Neuronal stem cell (in vitro differentiated cells): ENCODE measurements at regions not wholly inside any gene's neighbourhood (a gene's known extent, or its start where the extent isn't known, plus 50 kb on each side); places are given as distances from the start of the nearest gene placed in this dataset.

Experiments
- DNase-seq: peaks from one replicate; pipeline ENCODE4 v3.0.0-alpha.2; 2013; ENCODE audit warnings: low spot score
- H2AFZ ChIP-seq: one replicate; pipeline ENCODE4 v1.6.1; 2013; ENCODE audit warnings: mild to moderate bottlenecking, low read length, inconsistent platforms
- H2AK5ac ChIP-seq: 2 replicates; pipeline ENCODE4 v1.6.1; 2013; ENCODE audit warnings: low read depth, mild to moderate bottlenecking, inconsistent platforms, low read length, moderate library complexity, mixed read lengths
- H2BK120ac ChIP-seq: 2 replicates; pipeline ENCODE4 v1.6.1; 2013; ENCODE audit warnings: low read depth, mild to moderate bottlenecking, inconsistent platforms, low read length, moderate library complexity, mixed read lengths
- H2BK12ac ChIP-seq: one replicate; pipeline ENCODE4 v1.6.1; 2013; ENCODE audit warnings: low read length, inconsistent platforms
- H2BK15ac ChIP-seq: 2 replicates; pipeline ENCODE4 v1.6.1; 2013; ENCODE audit warnings: mild to moderate bottlenecking, low read length, inconsistent platforms, mixed read lengths
- H2BK5ac ChIP-seq: one replicate; pipeline ENCODE4 v1.6.1; 2013; ENCODE audit warnings: inconsistent platforms, mild to moderate bottlenecking, low read length, moderate library complexity
- H3K14ac ChIP-seq: one replicate; pipeline ENCODE4 v1.6.1; 2013; ENCODE audit warnings: low read length, inconsistent platforms
- H3K18ac ChIP-seq: 2 replicates; pipeline ENCODE4 v1.6.1; 2013; ENCODE audit warnings: low read length, inconsistent platforms
- H3K23ac ChIP-seq: 2 replicates; pipeline ENCODE4 v1.6.1; 2013; ENCODE audit warnings: low read depth, mild to moderate bottlenecking, mixed read lengths, low read length, inconsistent platforms; ENCODE audit not compliant: poor library complexity
- H3K27ac ChIP-seq: replicated peaks from 3 replicates; pipeline ENCODE4 v1.5.1; 2013; ENCODE audit warnings: low read length, inconsistent platforms
- H3K27me3 ChIP-seq, 3 experiments: 2 replicates each; pipeline ENCODE4 v1.6.1; 2013; ENCODE audit warnings: low read length in 3 of 3, mild to moderate bottlenecking in 2 of 3, inconsistent platforms in 1 of 3, low read depth in 1 of 3, mixed read lengths in 1 of 3, moderate library complexity in 1 of 3; ENCODE audit not compliant: control insufficient read depth in 3 of 3, insufficient read depth in 3 of 3
- H3K36me3 ChIP-seq, 2 donors: replicated peaks in 1 of 2; 2 replicates each; pipeline ENCODE4 v1.6.1; 2013; ENCODE audit warnings: low read length in 2 of 2; ENCODE audit not compliant: control insufficient read depth in 2 of 2, insufficient read depth in 2 of 2
- H3K4ac ChIP-seq: 2 replicates; pipeline ENCODE4 v1.6.1; 2013; ENCODE audit warnings: inconsistent platforms, mild to moderate bottlenecking, low read length, moderate library complexity
- H3K4me1 ChIP-seq, 2 donors: 1 replicate in 1 of 2; 2 replicates in 1 of 2; pipeline ENCODE4 v1.6.1; 2013; ENCODE audit warnings: low read length in 2 of 2, low read depth in 1 of 2; ENCODE audit not compliant: control insufficient read depth in 2 of 2, insufficient read depth in 1 of 2
- H3K4me2 ChIP-seq: one replicate; pipeline ENCODE4 v1.6.1; 2013; ENCODE audit warnings: mild to moderate bottlenecking, low read length, inconsistent platforms; ENCODE audit not compliant: insufficient read depth, poor library complexity, severe bottlenecking
- H3K4me3 ChIP-seq, 2 donors: 2 replicates each; pipeline ENCODE4 v1.5.1; 2013; ENCODE audit warnings: low read length in 2 of 2, mild to moderate bottlenecking in 2 of 2, inconsistent platforms in 1 of 2, moderate library complexity in 1 of 2
- H3K79me1 ChIP-seq: one replicate; pipeline ENCODE4 v1.6.1; 2013; ENCODE audit warnings: low read depth, mild to moderate bottlenecking, inconsistent platforms, low read length, moderate library complexity
- H3K9ac ChIP-seq: one replicate; pipeline ENCODE4 v1.6.1; 2013; ENCODE audit warnings: mild to moderate bottlenecking, low read depth, low read length, inconsistent platforms; ENCODE audit not compliant: poor library complexity
- H3K9me3 ChIP-seq, 2 donors: replicated peaks in 1 of 2; 2 replicates each; pipeline versions ENCODE3 to v1.6.1; 2013; ENCODE audit warnings: low read length in 2 of 2, mild to moderate bottlenecking in 2 of 2, inconsistent platforms in 1 of 2, low read depth in 1 of 2, mixed read lengths in 1 of 2, moderate library complexity in 1 of 2; ENCODE audit not compliant: control insufficient read depth in 2 of 2, insufficient read depth in 1 of 2
- H4K8ac ChIP-seq: one replicate; pipeline ENCODE4 v1.6.1; 2013; ENCODE audit warnings: low read depth, mild to moderate bottlenecking, inconsistent platforms, low read length, moderate library complexity
- H4K91ac ChIP-seq: one replicate; pipeline ENCODE4 v1.6.1; 2013; ENCODE audit warnings: low read length, low read depth, mild to moderate bottlenecking, inconsistent platforms; ENCODE audit not compliant: poor library complexity
- WGBS, 2 donors: extraction: QIAGEN DNeasy Blood & Tissue Kit; methylation state at CpG; one replicate each; pipeline ENCODE4 v1.1.7; 2013; ENCODE audit warnings: missing lambda C conversion rate in 2 of 2, mixed read lengths in 1 of 2; ENCODE audit not compliant: insufficient read length in 2 of 2, insufficient replicate concordance in 1 of 2; ENCODE audit errors: extremely low coverage in 2 of 2; 5-methylcytosine and 5-hydroxymethylcytosine counted together

DNA sequence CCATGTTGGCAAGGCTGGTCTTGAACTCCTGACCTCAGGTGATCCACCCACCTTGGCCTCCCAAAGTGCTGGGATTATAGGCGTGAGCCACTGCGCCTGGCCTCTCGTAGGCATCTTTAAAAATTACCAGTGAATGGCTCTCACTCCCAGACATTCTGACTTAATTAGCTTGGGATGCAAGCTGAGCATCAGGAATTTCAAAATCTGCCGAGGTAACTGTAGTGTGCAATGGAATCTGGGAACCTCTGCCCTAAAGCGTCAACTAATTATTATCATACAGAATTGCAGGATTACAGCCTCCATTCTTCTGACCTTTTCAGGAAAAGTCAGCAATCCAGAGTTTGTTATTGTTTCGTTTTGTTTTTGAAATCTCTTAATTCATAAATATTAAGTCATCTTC lies 213.4 kb upstream of the DMAC1 start:
- Histone ChIP-seq H3K4me3 (no peak overlapping the region), H3K14ac (no peak overlapping the region), H2AK5ac (no peak overlapping the region), H3K27me3 (no peaks in the 10 kb centered on the region), H3K36me3 (peaks cover 0 to 2% of the 10 kb centered on the region in 2 donors), H3K27ac (no peak overlapping the region), H3K9ac (no peak overlapping the region), H3K4ac (no peak overlapping the region), H3K23ac (no peak overlapping the region), H3K4me1 (no peaks in the 10 kb centered on the region), H3K18ac (no peak overlapping the region), H2AFZ (no peak overlapping the region), H2BK5ac (no peak overlapping the region), H3K79me1 (no peaks in the 10 kb centered on the region), H3K4me2 (no peak overlapping the region), H2BK120ac (no peak overlapping the region), H2BK15ac (no peak overlapping the region), H4K91ac (no peak overlapping the region), H2BK12ac (no peak overlapping the region), H3K9me3 (peaks cover 0 to 2% of the 10 kb centered on the region in 2 donors), H4K8ac (no peak overlapping the region)
- no peak for DNase-seq
- WGBS, 2 donors, result no CpG with 5 or more reads among the region's 6 CpGs

DNA sequence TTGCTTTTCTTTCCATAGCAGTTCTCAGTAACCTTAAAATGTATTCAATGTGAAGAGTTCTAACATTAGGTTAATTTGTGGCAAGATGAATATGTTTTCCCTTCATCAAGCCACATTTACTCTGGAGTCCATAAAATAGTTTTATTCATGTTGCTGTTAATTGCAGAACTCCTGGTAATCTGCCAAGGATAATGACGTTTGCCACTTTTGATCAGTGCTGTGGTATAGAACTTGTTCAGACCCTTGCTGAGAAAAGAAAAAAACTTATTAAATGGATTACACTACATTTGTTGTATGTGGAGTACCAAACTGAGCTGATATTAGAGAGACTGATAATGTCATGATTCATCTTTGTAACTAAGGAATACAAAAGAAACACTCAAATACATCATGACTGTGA lies 212.4 kb upstream of the DMAC1 start:
- no peak for DNase-seq
- no peak overlapping the region for H2BK5ac ChIP-seq
- peaks cover 0 to 2% of the 10 kb centered on the region in 2 donors for H3K36me3 ChIP-seq
- no peak overlapping the region for H2BK15ac ChIP-seq
- H3K4me3 ChIP-seq, result no peak overlapping the region
- H3K27me3 ChIP-seq, result no peaks in the 10 kb centered on the region
- H3K23ac ChIP-seq, result no peak overlapping the region
- H3K14ac ChIP-seq, result no peak overlapping the region
- H3K9me3 ChIP-seq, result peaks cover 0 to 2% of the 10 kb centered on the region in 2 donors
- H2BK120ac ChIP-seq, result no peak overlapping the region
- H2AK5ac ChIP-seq, result no peak overlapping the region
- no peak overlapping the region for H3K4me2 ChIP-seq
- no peak overlapping the region for H4K8ac ChIP-seq
- H3K9ac ChIP-seq, result no peak overlapping the region
- no CpG with 5 or more reads among the region's 1 CpG for WGBS, 2 donors
- H3K18ac ChIP-seq, result no peak overlapping the region
- no peak overlapping the region for H2AFZ ChIP-seq
- no peaks in the 10 kb centered on the region for H3K4me1 ChIP-seq
- H3K27ac ChIP-seq, result no peak overlapping the region
- H4K91ac ChIP-seq, result no peak overlapping the region
- H3K4ac ChIP-seq, result no peak overlapping the region
- no peak overlapping the region for H2BK12ac ChIP-seq
- no peaks in the 10 kb centered on the region for H3K79me1 ChIP-seq

DNA sequence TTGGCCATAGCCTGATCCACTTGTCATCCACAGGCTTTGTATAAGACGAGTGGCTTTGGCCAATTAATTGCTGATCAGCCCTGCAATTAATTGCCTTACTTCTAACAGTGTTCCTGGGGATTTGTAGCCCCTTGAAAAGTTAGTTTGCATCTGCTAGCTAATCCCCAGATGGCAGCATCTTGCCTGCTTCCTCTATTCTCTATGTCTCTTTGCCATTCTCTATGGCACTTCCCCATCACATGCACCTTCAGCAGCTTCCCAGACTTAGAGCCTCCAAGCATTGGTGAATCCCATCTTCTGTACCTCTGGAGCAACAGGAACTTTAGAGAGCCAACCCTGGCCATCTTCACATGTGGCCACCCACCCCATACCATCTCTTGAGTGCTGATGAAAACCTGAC lies 197.0 kb upstream of the DMAC1 start:
- Histone ChIP-seq H2BK15ac (no peak overlapping the region), H3K27ac (no peak overlapping the region), H3K79me1 (no peaks in the 10 kb centered on the region), H3K4me2 (no peak overlapping the region), H3K18ac (no peak overlapping the region), H3K4me1 (no peaks in the 10 kb centered on the region), H3K4ac (no peak overlapping the region), H3K9me3 (no peaks in the 10 kb centered on the region), H2AFZ (no peak overlapping the region), H4K91ac (no peak overlapping the region), H3K14ac (no peak overlapping the region), H3K9ac (no peak overlapping the region), H2BK5ac (no peak overlapping the region), H2BK120ac (no peak overlapping the region), H4K8ac (no peak overlapping the region), H3K27me3 (no peaks in the 10 kb centered on the region), H3K23ac (no peak overlapping the region), H2BK12ac (no peak overlapping the region), H3K4me3 (no peak overlapping the region), H2AK5ac (no peak overlapping the region), H3K36me3 (no peaks in the 10 kb centered on the region)
- DNase-seq, result no peak
- WGBS, 2 donors, result no CpG with 5 or more reads among the region's 1 CpG

DNA sequence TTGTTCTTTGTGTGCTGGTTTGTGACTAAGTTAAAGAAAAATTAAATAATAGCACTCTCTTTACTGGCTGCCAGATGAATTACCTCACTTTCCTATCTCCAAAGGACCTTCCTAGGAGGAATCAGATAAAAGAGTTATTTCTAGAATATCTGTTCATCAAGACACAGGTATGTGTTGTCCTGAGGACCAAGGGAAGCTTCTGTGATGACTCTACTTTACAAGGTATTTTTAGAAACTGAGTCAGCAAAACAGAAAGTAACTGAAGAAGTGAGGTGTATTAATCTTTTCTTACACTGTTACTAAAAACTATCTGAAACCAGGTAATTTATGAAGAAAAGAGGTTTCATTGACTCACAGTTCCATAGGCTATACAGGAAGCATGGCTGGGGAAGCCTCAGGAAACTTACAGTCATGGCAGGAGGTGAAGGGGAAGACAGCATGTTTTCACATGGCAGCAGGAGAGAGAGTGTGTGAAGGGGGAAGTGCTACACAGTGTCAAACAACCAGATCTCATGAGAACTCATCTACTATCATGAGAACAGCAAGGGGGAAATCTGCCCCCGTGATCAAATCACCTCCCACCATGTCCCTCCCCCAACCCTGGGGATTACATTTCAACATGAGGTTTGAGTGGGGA lies 189.2 kb upstream of the DMAC1 start:
- H3K18ac ChIP-seq, result no peak overlapping the region
- no peaks in the 10 kb centered on the region for H3K36me3 ChIP-seq
- no peak overlapping the region for H2AK5ac ChIP-seq
- H4K91ac ChIP-seq, result no peak overlapping the region
- H2BK12ac ChIP-seq, result no peak overlapping the region
- no peak for DNase-seq
- H3K4me3 ChIP-seq, result no peak overlapping the region
- no peak overlapping the region for H3K27ac ChIP-seq
- no peaks in the 10 kb centered on the region for H3K9me3 ChIP-seq
- no peak overlapping the region for H2BK15ac ChIP-seq
- no peak overlapping the region for H3K23ac ChIP-seq
- H3K9ac ChIP-seq, result no peak overlapping the region
- no peak overlapping the region for H2BK5ac ChIP-seq
- no peaks in the 10 kb centered on the region for H3K27me3 ChIP-seq
- no peaks in the 10 kb centered on the region for H3K79me1 ChIP-seq
- no CpG with 5 or more reads among the region's 1 CpG for WGBS, 2 donors
- H3K4me1 ChIP-seq, result peaks cover 2 to 3% of the 10 kb centered on the region in 2 donors
- H4K8ac ChIP-seq, result no peak overlapping the region
- no peak overlapping the region for H3K4ac ChIP-seq
- no peak overlapping the region for H3K14ac ChIP-seq
- no peak overlapping the region for H3K4me2 ChIP-seq
- no peak overlapping the region for H2AFZ ChIP-seq
- H2BK120ac ChIP-seq, result no peak overlapping the region
